A673 (cell line): ENCODE measurements at regions not wholly inside any gene's neighbourhood (a gene's known extent, or its start where the extent isn't known, plus 50 kb on each side); places are given as distances from the start of the nearest gene placed in this dataset.

ENCODE experiments used
- CTCF ChIP-seq: fragments of 300-800, 200-600 bp; sonication (generic); conservative IDR thresholded peaks from 2 replicates; pipeline ENCODE4 v1.5.1; 2017; ENCODE audit warnings: low read depth, mild to moderate bottlenecking, antibody characterized with exemption, low read length, moderate library complexity, mixed read lengths
- EZH2 ChIP-seq: fragments of 200-600 bp; sonication (generic); IDR thresholded peaks from 2 replicates; pipeline ENCODE4 v1.6.1; 2017; ENCODE audit warnings: borderline replicate concordance, low read depth, mild to moderate bottlenecking, mixed read lengths, antibody characterized with exemption, low read length; ENCODE audit not compliant: poor library complexity, severe bottlenecking

GRCh38 chr5:164188733-164189148, 683.3 kb downstream of the MAT2B start:
- TF ChIP-seq EZH2, result no peak
- no peak for TF ChIP-seq CTCF
